GM19468 (cell line): ENCODE measurements at regions not wholly inside any gene's neighbourhood (a gene's known extent, or its start where the extent isn't known, plus 50 kb on each side); places are given as distances from the start of the nearest gene placed in this dataset.
A peak's percentile ranks its signal among the peaks of the same experiment; 100 is the strongest.

Experiments
- ATAC-seq: cut with Tn5 transposase; IDR thresholded peaks from one replicate; pipeline ENCODE4 v1.9.1; 2021; ENCODE audit warnings: mild to moderate bottlenecking, moderate library complexity, moderate number of reproducible peaks; ENCODE audit not compliant: unreplicated experiment; ENCODE audit errors: extremely low read depth

DNA sequence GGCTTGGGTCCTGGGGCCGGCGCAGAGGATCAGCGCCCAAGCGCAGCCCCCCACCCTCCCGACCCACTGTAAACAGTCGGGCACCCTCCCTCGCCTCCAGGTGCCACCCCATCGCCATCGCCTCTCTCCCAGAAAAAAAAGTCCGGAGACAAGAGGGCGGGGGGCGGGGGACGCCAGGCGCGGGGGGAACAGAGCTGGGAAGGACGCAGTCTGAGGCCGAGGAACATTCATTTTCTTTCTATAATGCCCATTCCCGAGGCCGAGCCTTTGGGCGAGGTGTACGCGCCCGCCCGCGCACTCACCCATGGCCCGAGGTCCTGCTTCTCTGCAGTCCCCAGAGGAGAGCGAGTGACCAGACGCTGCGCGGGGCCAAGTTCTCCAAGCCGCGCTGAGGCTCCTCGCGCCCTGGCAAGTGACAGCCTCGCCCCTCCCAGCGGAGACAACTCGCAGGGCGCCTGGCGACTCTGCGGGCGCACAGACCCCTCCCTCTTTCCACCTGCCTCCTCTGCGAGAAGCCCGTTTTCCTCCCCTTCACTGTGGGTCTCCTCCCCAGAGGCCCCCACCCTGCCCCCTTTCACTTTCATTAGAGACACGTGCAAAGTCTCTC is 63.5 kb upstream of the WDR17 start:
- peak; percentile 62 for ATAC-seq

DNA sequence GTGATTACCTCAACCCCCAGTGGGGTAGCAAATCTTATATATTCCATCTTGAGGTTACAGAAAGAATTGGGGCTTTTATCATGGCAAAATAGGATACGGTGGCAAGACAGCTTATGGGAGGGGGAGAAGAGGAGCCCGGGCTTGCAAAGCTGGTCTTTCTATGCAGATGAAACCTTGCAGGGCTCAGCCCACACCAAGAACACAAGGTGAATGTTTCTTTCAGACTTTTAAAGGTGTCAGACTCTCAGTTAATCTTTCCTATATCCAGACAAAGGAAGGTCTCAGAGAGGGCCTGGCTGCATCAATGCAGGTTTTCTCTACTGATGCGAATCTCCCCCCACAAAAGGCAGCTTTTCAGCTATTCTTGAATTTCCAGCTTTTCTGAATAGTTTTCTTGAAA is 59.9 kb upstream of the WDR17 start:
- ATAC-seq, result no peak

DNA sequence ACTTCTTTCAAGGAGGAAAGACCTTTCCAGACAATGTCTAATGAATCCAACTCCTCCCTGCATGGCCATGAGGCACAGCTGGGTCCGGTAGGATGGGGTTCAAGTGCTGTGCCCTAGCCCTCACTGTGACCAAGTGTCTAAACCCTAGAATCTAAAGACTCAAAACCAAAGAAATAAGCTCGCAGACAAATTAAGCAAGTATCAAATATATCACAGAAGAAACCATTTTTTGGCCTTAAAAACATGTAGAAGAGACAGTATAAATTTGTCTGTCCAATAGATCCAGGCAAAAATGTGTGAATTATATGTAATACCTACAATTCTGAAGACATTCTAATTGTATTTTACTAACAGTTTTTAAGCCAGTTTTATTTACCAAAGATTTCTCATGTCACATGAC is 56.4 kb upstream of the WDR17 start:
- no peak for ATAC-seq

DNA sequence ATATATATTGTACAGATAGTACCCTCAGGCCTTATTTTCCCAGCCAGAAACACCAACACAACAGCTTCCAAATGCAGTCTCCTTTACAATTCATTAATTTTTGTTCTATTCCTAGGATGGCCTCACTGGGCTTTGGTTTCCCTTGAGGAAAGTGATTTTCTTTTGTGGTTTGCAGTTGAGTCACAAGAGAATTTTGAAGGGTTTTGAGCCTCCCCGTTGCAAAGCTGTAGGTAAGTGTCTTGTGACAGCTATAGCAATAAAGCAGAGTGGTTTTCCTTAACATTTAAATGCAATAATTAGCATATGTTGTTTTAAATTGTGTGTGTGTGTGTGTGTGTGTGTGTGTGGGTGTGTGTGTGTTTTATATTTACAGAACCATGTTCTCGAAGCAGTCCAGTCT is 54.1 kb upstream of the WDR17 start:
- no peak for ATAC-seq

DNA sequence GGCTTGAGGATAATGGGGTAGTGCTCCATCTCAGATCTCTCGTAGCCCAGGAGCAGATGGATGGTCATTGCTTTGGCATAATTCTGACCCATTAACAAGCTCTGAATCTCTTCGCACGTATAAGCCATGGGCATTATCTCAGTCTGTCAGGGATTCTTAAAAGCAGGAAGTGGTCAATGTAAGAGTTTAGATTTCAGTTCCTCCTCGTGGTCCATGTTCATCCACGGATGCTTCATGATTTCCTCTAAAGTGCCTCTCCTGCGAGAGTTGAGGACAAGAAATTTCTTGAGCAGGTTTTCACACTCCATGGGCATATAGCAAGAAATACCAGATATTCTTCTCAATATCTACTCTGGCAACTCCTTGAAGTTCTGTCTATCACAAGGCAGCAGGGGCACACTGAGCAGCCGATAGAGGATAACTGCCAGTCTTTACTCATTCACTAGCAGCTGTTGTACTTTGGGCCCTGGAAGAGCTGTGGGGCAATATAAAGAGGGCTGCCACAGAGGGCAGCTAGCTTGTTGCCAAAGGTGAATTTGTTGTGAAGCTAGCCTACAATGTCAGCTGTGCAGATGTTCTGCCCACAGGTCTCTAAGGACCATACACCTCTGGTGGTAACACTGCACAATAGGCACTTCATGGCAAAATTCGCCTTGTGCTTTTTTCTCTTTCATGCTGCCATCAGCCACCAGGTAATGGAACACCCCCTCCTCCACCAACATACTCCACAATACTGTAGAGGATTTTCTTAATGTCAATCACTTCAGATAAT is 52.0 kb upstream of the WDR17 start:
- ATAC-seq, result peak; percentile 97

DNA sequence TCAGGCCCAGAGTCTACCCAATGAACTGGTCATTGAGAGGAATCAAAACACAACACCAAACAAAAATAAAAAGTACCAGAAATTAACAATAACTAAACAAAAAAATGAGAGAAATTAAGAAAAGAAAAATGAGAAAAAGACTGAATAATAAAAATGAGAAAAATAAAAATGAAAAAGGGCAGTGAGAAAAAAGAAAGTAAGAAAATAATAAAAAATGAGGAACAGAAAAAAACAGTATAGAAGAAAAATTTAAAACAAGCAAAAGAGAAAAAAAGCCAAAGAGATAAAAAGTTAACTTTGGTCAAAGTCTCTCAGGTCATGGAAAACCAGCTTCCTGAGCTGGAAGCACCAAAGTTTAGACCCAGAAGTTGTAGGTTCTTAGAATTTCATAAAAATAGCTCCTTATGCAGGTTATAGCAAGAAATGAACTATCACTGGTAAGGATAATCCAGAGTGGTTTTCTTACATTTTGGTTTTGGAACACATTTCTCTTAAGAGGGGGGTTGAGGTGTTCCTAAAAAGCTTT is 51.0 kb upstream of the WDR17 start:
- ATAC-seq, result no peak
